Sciatic nerve (tissue), 2 donors: ENCODE measurements at regions not wholly inside any gene's neighbourhood (a gene's known extent, or its start where the extent isn't known, plus 50 kb on each side); places are given as distances from the start of the nearest gene placed in this dataset.
"Not testable (repeated sequence)": the region's sequence is repeated elsewhere in the genome, so short reads cannot be mapped to it uniquely, and the experiment has no call there.

Experiments
- ATAC-seq: fragments of 200-7000 bp; cut with Tn5 transposase; one replicate; pipeline ENCODE4 v1.9.1; 2020; ENCODE audit warnings: mild to moderate bottlenecking, moderate library complexity
- DNase-seq: peaks from one replicate; pipeline ENCODE4 v3.0.0-alpha.2; 2020; ENCODE audit warnings: low spot score
- intact Hi-C: fragments of 100-400 bp; cut with DNase I; formaldehyde crosslinking; loops from one replicate; pipeline ENCODE4 v1.14.2; 2022
- donor health status: DM: no; HTN: no; CAD: no.
- donor health status: DM: no; HTN: no; CAD: no.

DNA sequence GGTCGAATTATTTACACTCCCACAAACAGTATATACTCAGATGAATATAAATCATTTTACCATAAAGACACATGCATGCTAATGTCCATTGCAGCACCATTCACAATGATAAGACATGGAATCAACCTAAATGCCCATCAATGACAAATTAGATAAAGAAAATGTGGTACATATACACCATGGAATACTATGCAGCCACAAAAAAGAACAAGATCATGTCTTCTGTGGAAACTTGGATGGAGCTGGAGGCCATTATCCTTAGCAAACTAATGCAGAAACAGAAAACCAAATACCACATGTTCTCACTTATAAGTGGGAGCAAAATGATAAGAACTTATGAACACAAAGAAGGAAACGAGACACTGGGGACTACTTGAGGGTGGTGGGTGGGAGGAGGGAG lies 125.3 kb downstream of the CD83 start:
- ATAC-seq, intact Hi-C loops, DNase-seq: not testable (repeated sequence)

DNA sequence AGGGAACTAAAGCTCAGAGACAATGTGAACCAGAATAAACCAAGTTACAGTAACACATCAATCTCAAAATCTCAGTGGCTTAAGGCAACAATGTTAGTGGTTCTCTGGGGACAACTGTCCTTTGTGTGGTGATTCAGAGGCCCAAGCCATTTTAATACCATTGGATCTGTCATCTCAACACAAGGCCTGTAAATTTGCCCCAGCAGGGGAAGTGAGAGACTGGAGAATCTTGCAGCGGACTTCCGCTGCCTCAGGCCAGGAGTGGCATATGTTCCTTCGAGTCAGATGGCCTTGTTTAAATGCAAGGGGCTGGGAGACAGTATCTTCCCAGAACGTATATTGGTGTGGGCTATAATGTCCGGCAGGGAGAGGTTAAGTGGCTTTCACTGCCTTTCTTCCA lies 126.0 kb downstream of the CD83 start:
- DNase-seq (no peak), ATAC-seq (no peak)
- intact Hi-C loops: no loop called here

DNA sequence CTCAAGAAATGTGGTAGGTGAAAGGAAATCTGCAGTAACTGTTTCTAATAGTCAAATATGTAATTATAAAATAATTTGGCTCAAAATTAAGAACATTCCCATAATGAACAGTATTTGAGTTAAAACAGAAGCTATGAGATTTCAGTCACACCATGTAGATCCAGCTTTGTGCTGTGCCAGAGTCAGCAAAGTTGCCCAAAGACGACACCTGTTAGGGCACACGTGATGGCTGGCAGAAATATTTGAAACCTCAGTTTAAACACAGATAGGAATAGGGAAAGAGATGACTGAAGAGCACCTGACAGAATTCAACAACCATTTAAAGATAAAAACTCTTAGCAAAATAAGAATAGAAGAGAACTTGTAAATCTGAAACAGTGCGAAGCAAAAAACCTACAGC lies 129.3 kb downstream of the CD83 start:
- intact Hi-C loops: no loop called here
- DNase-seq (no peak), ATAC-seq (no peak)

DNA sequence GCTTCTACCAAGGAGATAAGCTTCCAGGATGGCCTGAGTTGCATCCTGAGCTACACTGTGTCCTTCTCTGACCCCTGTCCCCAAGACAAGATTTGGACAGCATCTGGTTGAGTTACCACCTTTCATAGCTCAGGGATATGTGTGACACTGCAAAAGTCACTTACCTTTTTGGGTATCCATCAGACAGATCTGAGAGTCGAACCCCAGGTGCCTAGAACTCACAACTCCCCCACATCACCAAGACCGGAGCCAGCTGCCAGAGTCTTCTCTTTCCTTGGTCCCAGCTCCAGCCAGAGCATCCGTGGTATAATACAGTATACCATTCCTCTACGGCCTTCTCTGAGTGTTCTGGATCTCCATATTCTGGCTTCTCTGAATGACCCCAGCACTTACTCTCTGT lies 133.0 kb downstream of the CD83 start:
- intact Hi-C loops: no loop called here
- DNase-seq: no peak
- ATAC-seq: no peak

DNA sequence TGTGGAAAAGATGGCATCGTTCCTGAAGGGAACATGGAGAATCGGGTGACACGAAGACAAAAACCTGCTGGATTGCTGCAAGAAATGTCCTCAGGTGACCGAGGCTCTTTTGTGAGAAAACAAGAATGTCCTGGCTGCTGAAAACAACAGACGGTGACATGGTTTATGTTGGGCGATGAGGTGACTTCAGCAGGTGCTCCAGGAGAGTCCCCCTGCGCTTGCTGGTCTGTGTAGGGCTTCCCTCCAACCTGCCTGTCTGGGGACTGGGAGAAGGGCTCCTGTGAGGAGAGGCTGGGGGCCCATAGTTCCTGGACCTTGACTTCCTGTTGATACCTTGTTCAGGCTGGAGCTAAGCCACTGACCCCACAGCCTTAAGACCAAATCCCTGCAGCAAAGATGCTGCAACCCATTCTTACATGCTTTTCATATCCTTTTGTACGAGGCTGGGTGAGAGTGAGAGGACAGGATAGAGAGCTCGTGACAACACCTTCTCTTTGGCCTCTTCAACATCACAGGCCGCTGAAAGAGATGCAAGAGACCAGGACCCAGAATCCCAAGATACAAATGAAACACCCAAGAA lies 134.8 kb downstream of the CD83 start:
- ATAC-seq (no peak), DNase-seq (no peak)
- intact Hi-C loops: no loop called here

DNA sequence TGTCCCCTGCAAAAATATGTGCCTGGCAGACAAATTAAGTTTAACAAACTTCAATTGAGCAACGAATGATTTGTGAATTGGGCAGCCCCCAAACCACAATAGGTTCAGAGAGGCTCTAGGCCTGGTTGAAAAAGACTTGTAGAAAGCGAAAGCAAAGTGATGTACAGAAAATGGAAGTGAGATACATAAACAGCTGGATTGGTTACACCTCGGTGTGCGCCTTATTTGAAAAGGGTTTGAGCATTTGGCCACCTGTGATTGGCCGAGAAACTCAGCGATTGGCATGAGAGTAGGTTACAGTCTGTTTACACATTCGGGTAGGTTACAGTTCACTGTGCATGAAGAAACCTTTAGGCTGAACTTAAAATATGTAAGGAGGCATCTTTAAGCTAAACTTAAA lies 136.9 kb downstream of the CD83 start:
- ATAC-seq: no peak
- no peak for DNase-seq
- intact Hi-C loops: no loop called here

DNA sequence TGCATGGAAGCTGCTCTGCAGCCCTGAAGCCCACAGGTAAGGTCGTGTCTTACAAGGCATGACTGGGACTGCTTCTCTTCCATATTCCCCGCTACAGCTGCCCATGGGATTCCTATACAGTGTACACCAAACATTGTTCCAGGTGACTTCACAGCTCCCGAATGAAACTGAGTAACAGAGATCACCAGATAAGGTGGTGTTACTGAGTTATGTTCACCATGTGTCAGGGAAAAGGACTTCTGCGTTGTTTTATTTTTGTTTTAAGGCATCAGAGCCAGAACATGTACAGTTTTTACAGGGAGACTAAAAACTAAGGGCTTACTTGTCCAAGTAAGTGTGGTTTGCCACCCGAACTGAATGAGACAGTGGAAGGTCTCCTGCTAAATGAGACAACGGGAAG lies 138.3 kb downstream of the CD83 start:
- intact Hi-C loops: no loop called here
- DNase-seq: no peak
- no peak for ATAC-seq

DNA sequence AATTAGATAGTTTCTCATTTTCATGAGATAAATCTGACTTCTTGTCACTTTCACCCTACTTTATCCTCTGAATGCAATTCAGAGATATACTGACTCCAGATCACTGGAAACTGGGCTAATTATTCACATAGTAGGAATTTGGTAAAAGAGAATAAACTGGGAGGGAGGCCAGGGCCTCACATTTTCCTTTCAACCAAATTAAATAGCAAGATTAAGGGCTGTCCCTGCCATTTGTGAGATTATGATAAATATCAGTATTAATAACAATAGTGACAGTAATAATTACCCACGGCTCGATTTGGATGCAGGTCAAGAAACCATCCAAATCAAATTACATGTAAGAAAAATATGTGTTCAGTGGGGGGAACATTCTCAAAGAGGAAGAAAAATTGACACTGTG lies 140.5 kb downstream of the CD83 start:
- DNase-seq: no peak
- intact Hi-C loops: no loop called here
- no peak for ATAC-seq

DNA sequence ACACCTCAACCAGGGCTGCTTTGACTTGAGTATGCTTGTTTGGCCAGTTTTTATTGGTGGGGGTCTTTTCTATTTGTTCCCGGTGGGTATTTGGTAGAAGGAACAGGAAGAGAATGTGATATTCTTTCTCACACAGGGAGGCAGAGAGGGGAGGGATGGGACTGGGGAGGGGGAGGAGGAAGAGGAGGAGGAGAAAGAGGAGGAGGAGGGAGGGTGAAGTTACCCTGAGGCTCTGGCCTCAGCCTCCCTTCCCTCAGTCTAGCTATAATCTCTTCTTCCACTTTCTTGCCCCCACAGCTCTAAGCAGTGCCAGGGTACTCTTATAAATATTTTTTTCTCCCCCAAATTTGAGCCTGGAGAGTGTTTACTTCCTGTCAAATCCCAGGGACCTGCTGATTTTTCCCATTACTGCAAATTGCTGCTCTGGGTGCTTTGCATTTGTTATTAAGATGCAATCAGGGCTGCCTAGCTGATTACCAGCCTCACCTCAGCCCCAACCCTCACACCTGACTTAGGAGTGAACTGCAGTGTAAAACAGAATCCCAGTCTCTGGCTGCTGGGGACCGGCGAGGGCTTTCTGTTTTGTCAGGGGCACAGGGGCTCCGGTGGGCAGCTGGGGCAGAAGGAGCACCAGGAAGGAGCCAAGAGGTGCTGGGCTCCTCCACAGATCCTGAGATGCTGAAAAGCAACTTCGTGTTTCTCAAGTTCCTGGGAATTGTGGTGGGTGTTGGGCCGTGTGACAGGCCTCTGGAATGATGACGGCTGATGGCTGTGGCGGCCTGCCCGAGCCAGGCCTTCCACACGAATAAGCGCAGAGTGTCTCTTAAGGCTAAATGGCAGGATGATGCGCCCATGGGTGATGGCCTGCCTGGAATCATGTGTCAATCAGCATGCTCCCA lies 141.4 kb downstream of the CD83 start:
- ATAC-seq (no peak), DNase-seq (no peak)
- intact Hi-C loops: no loop called here

DNA sequence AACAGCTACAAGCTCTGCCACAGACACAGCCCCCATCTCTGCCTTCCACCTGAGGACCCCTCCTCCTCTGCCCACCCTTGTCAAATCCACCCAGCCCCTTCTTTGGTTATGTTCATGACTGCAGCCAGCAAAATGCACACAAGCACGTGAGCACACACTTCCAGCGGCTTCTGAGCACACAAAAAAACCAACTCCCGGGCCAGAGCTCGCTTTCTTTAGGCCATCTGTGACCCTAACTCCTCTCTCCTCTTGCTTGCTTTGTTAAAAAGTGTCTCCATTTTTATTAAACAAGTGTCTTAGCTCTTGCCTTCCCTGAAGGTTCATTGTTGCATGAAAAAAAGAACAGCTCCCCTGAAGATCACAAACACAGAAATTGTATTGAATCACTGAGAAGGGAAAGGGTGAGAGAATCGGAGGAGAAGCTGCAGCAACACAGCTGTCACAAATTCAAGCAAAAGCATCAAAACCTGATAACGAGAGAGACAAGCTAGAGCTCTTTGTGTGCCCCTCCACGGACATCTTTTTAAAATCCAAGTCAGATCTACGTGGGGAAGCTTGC lies 142.1 kb downstream of the CD83 start:
- intact Hi-C loops: no loop called here
- ATAC-seq: no peak

DNA sequence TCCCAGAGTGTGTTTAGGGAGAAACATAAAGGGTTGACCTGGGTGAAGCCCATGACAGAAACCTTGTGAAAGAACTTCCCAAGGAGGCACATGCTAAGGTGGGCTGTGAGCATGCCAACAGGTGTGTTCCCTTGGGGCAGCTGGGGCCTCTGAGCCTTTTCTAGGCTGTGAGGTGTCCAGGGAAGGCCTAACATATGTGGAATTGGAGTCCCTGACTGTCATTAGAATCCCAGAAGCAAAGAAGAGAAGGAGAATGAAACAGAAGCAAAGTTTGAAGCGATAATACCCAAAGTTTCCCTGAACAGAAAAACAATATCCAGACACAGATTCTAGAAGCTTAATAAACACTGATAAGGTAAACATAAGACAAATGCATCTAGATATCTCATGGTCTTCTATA lies 143.3 kb downstream of the CD83 start:
- intact Hi-C loops: no loop called here
- DNase-seq (no peak), ATAC-seq (no peak)

More for the DNA sequence above, 142.1 kb downstream of the CD83 start:
- DNase-seq: no peak

DNA sequence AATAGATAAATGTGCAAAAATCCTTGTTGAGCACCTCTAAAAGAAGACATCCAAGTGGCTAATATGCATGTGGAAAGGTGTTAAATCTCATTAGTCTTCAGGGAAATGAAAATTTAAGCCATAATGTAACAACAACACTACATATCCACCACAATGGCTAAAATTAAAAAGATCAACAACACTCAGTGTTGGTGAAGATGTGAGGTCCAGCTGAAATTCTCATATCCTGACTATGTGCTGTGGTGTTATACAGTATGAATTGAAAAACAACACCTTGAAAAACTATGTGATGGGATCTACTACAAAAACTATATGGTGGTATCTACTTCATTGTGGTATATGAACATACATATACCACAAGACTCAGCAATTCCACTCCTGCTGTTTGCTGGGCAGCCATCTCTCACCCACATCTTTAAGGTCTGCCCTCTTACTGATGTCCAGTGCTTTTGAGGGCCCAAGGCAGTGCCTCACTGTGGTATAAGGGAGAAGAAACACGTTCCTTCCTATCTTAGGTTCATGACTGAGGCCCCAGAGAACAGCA lies 146.4 kb downstream of the CD83 start:
- no peak for ATAC-seq
- intact Hi-C loops: no loop called here
- no peak for DNase-seq

DNA sequence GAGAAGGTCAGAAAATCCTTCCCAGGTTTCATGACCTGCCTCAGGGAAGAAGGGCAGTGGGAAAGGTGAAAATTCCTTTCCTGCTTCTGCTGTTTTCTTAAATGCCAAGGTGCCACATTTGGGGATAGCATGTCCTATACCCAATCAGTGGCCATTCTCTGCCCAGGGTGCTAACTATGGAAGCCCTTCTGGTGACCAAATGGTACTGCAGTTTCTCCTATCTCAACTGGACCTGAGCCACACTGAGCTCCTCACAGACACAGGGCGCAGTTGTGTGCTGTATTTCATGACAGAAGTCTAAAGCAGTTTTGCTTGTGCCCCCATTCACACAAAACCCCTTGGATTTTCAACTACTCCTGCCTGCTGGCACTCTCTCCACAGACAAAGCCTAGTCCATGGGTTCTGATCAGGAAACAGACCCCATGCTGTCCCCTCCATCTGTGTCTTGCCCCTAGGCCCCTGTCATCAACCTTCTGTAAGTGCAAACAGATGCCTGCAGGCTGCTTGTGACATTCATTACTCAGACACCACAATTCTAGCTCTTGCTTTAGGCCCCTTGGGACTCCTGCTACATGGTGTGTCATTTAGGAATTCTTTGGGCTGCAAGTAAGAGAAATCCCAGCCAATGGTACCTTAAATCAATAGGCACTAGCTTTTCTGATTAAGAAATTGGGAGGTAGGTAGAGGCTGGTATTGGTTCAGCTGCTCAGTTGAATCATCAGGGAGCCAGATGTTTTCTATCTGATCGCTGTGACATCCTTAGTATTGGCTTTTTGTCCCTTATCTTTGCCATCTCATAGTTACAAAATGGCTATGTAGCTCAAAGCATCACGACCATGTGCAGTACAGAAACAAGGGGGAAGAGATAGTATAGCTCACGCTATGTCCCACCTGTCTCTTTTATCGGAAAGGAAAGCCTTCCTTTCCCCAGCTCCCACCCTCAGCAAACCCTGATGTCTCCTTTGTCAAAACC lies 147.8 kb downstream of the CD83 start:
- DNase-seq (no peak), ATAC-seq (no peak)
- intact Hi-C loops: no loop called here

DNA sequence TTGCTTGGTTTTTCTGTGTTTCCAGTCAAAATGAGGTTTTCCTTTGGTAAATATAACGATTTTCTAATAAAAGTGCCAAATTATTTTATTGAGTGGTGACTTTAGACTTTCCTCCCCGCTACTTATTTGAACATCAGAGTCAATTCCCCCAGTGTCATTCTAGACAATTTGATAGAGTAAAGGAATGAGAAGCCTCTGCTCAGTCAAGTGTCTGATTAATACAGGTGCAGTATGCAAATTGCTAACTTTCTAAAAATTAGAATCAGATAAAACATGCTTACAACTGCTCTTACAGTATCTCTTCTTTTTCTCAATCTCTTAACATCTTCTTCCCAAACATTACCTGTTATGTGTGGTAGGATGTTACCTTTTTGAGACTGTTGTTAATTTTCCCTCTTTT lies 148.7 kb downstream of the CD83 start:
- no peak for ATAC-seq
- intact Hi-C loops: no loop called here
- no peak for DNase-seq

DNA sequence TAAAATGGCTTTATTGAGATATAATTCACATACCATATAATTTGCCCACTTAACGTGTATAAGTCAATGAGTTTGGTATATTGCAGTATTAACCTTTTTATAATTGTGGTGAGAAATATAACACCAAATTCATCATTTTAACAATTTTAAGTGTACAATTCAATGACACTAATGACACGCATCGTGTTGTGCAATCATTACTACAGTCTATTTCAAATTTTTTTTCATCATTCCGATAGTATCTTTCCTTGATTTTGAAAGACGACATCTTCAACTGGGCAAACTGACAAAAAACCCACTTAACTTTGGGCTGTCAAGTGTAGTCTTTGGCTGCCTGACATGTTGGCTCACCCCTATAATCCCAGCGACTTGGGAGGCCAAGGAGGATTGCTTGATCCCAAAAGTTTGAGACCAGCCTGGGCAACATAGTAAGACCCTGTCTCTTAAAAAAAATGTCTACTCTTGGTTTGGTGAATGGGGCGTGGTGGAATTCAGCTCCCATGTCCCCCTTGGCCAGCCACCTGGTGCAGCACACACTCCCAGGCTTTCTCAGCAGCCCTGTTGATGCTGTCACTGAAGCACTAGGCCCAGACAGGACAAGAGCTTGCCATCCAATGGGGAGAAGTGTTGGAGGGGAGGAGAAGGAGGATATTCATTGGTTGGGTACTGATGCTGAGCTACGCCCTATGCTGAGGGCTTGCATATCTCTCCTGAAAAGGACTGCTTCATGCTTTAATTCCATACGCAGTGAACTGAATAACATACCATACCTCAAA lies 150.5 kb downstream of the CD83 start:
- ATAC-seq (no peak), DNase-seq (no peak)
- intact Hi-C loops: no loop called here

DNA sequence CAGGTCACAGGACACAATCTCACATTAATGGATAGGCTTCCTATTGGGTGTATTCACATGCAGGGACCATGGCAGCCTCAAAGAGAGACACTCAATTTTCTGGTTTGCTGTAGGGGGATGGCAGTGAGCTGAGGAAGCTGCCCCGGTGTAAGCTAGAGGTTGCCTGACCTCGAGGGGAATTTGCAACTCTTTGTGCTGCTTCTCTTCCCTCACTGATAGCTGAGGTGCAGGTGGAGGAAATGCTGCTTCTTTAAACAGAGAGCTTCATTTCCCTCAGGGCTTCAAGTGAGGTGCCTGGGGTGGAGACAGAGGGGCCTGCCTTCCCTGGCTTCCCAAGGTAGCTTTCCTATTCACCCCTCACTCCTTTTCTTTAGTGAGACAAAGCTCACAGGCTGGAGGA lies 151.9 kb downstream of the CD83 start:
- no peak for DNase-seq

DNA sequence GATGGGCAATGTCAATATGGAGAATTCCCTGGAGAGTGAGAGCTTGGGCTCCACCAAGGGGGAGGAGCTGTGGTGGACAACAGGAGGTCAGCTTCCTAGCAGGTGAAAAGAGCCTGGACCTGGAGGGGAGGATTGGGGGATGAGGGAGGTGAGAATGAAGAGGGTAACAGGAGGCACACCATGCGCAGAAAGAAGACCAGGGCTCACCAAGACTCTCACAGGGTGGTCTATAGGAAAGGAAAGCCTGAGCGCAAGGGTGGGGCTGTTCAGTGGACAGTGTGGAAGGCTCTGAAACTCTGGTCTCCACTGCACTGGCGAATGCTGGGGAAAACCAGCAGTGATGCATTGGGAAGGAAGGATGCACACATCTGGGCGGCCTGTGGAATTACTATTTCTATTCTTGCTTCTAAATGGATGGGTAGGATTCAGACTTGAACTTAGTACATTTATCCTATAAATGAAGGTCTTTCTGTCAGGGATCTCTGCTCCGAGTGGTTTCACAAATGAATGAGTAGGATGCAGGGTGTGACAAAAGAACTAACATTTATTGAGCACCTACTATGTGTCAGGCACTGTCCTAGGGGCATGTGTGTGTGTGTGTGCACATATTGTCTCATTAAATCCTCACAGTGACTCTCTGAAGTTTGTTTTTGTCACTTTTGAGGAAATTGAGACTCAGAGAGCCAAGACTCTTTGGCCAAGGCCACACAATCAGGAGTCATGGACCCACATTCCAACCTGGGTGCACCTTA lies 152.7 kb downstream of the CD83 start:
- ATAC-seq: no peak
- intact Hi-C loops: no loop called here
- DNase-seq: no peak

More for the DNA sequence above, 151.9 kb downstream of the CD83 start:
- ATAC-seq: no peak
- intact Hi-C loops: no loop called here
